HL-60 (cell line): ENCODE measurements at regions not wholly inside any gene's neighbourhood (a gene's known extent, or its start where the extent isn't known, plus 50 kb on each side); places are given as distances from the start of the nearest gene placed in this dataset.

ENCODE experiments used
- POLR2AphosphoS5 ChIP-seq: IDR thresholded peaks from 2 replicates; pipeline ENCODE4 v1.6.1; 2012; ENCODE audit warnings: low read depth
- SPI1 ChIP-seq: IDR thresholded peaks from 2 replicates; pipeline ENCODE4 v1.6.1; 2012; ENCODE audit warnings: low read depth, mild to moderate bottlenecking, borderline replicate concordance
- TF ChIP-seq, protein P1 (sequence below): IDR thresholded peaks from one replicate; pipeline ENCODE4 v1.5.1; 2011; ENCODE audit warnings: low read length, control low read depth, inconsistent platforms; ENCODE audit not compliant: insufficient read depth
- TF ChIP-seq, protein P2 (sequence below): IDR thresholded peaks from 2 replicates; pipeline ENCODE4 v1.6.1; 2012; ENCODE audit warnings: low read depth; ENCODE audit not compliant: insufficient replicate concordance

DNA sequence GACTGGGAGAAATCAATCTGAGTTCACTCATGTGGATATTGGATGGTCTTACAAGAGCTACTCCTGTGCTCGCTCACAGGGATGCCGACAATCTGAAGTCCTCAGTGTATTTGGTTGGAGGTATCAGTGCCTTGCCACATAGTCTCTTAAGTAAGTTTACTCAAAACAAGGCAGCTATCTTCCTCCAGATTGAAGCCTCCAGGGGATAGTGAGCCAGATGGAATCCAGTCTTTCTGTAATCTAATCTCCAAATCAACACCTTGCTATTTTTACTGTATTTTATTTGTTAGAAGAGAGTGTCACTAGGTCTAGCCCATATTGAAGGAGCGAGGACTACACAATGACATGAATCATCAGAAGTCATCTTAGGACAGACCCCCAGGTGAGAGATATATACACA is 456.6 kb upstream of the POT1 start:
- TF ChIP-seq, protein P1, sequence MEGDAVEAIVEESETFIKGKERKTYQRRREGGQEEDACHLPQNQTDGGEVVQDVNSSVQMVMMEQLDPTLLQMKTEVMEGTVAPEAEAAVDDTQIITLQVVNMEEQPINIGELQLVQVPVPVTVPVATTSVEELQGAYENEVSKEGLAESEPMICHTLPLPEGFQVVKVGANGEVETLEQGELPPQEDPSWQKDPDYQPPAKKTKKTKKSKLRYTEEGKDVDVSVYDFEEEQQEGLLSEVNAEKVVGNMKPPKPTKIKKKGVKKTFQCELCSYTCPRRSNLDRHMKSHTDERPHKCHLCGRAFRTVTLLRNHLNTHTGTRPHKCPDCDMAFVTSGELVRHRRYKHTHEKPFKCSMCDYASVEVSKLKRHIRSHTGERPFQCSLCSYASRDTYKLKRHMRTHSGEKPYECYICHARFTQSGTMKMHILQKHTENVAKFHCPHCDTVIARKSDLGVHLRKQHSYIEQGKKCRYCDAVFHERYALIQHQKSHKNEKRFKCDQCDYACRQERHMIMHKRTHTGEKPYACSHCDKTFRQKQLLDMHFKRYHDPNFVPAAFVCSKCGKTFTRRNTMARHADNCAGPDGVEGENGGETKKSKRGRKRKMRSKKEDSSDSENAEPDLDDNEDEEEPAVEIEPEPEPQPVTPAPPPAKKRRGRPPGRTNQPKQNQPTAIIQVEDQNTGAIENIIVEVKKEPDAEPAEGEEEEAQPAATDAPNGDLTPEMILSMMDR: no peak
- TF ChIP-seq POLR2AphosphoS5 (no peak), SPI1 (no peak)
- TF ChIP-seq, protein P2, sequence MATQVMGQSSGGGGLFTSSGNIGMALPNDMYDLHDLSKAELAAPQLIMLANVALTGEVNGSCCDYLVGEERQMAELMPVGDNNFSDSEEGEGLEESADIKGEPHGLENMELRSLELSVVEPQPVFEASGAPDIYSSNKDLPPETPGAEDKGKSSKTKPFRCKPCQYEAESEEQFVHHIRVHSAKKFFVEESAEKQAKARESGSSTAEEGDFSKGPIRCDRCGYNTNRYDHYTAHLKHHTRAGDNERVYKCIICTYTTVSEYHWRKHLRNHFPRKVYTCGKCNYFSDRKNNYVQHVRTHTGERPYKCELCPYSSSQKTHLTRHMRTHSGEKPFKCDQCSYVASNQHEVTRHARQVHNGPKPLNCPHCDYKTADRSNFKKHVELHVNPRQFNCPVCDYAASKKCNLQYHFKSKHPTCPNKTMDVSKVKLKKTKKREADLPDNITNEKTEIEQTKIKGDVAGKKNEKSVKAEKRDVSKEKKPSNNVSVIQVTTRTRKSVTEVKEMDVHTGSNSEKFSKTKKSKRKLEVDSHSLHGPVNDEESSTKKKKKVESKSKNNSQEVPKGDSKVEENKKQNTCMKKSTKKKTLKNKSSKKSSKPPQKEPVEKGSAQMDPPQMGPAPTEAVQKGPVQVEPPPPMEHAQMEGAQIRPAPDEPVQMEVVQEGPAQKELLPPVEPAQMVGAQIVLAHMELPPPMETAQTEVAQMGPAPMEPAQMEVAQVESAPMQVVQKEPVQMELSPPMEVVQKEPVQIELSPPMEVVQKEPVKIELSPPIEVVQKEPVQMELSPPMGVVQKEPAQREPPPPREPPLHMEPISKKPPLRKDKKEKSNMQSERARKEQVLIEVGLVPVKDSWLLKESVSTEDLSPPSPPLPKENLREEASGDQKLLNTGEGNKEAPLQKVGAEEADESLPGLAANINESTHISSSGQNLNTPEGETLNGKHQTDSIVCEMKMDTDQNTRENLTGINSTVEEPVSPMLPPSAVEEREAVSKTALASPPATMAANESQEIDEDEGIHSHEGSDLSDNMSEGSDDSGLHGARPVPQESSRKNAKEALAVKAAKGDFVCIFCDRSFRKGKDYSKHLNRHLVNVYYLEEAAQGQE: no peak
